ENCODE measurements at regions not wholly inside any gene's neighbourhood (a gene's known extent, or its start where the extent isn't known, plus 50 kb on each side); places are given as distances from the start of the nearest gene placed in this dataset.

DNA sequence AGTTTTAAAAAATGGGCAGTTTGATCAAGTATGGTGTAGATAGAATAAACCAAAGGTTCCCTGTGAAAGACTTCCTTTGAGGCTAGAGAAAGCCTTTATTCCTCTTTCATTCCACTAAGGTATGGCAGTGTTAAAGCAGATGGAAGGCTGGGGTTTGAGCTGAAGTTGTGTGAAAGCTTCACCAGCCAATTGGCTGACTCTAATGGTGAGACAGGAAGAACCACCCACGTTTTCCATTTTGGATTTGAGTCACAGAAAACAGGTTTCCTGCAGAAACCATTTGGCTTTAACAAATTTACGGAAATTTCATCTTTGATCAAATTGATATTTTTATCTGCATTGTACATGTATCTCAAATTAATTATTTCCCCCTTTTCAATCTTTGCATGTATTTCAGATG lies 455.0 kb downstream of the PCNX1 start:
- TF ChIP-seq, protein P1, sequence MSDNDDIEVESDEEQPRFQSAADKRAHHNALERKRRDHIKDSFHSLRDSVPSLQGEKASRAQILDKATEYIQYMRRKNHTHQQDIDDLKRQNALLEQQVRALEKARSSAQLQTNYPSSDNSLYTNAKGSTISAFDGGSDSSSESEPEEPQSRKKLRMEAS (IDR thresholded peaks at IDR 0.05): no peak
- TF ChIP-seq, protein P2, sequence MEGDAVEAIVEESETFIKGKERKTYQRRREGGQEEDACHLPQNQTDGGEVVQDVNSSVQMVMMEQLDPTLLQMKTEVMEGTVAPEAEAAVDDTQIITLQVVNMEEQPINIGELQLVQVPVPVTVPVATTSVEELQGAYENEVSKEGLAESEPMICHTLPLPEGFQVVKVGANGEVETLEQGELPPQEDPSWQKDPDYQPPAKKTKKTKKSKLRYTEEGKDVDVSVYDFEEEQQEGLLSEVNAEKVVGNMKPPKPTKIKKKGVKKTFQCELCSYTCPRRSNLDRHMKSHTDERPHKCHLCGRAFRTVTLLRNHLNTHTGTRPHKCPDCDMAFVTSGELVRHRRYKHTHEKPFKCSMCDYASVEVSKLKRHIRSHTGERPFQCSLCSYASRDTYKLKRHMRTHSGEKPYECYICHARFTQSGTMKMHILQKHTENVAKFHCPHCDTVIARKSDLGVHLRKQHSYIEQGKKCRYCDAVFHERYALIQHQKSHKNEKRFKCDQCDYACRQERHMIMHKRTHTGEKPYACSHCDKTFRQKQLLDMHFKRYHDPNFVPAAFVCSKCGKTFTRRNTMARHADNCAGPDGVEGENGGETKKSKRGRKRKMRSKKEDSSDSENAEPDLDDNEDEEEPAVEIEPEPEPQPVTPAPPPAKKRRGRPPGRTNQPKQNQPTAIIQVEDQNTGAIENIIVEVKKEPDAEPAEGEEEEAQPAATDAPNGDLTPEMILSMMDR (IDR thresholded peaks at IDR 0.05; ENCODE audit: low read depth, low read length, missing input control): no peak
- TF ChIP-seq, protein P3, sequence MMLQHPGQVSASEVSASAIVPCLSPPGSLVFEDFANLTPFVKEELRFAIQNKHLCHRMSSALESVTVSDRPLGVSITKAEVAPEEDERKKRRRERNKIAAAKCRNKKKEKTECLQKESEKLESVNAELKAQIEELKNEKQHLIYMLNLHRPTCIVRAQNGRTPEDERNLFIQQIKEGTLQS (IDR thresholded peaks at IDR 0.05): no peak
- TF ChIP-seq RAD21 (IDR thresholded peaks at IDR 0.05) (no peak), EGR1 (IDR thresholded peaks at IDR 0.05; ENCODE audit: low read depth in 2 of 2) (no peak), JUND (IDR thresholded peaks at IDR 0.05) (no peak), SP1 (IDR thresholded peaks at IDR 0.05) (no peak)
- TF ChIP-seq, protein P4, sequence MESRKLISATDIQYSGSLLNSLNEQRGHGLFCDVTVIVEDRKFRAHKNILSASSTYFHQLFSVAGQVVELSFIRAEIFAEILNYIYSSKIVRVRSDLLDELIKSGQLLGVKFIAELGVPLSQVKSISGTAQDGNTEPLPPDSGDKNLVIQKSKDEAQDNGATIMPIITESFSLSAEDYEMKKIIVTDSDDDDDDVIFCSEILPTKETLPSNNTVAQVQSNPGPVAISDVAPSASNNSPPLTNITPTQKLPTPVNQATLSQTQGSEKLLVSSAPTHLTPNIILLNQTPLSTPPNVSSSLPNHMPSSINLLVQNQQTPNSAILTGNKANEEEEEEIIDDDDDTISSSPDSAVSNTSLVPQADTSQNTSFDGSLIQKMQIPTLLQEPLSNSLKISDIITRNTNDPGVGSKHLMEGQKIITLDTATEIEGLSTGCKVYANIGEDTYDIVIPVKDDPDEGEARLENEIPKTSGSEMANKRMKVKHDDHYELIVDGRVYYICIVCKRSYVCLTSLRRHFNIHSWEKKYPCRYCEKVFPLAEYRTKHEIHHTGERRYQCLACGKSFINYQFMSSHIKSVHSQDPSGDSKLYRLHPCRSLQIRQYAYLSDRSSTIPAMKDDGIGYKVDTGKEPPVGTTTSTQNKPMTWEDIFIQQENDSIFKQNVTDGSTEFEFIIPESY (IDR thresholded peaks at IDR 0.05): no peak
